K562 (cell line): ENCODE measurements at regions not wholly inside any gene's neighbourhood (a gene's known extent, or its start where the extent isn't known, plus 50 kb on each side); places are given as distances from the start of the nearest gene placed in this dataset.

Experiments
- ATAC-seq: fragments of 200-7000 bp; cut with Tn5 transposase; 3 replicates; pipeline ENCODE4 v1.9.1; 2020; ENCODE audit warnings: moderate library complexity
- BruUV-seq: library from RNA; stranded (reverse); fragments of 400-500 nt; replicated peaks from 2 replicates; lab custom pipeline; 2021; lab: Mats Ljungman, UMichigan
- CTCF ChIA-PET: fragments of 300-600 bp; formaldehyde crosslinking; extraction: SDS; loops from one replicate; lab custom pipeline; 2021; ENCODE audit warnings: low intra/inter-chr PET ratio; lab: Yijun Ruan, JAX
- POLR2A ChIA-PET: fragments of 300-600, 350-650 bp; sonication (Branson Sonifier 250); formaldehyde crosslinking; extraction: SDS; loops from one replicate; lab custom pipeline; 2021; ENCODE audit warnings: antibody characterized with exemption, inconsistent platforms; lab: Yijun Ruan, JAX
- DNase-seq, 4 experiments: peaks; one replicate each; pipeline versions ENCODE4 v3.0.0 to v3.0.0-alpha.2; 2011 to 2018; ENCODE audit warnings: low spot score in 3 of 4, mixed read lengths in 3 of 4; ENCODE audit errors: extremely low read depth in 1 of 4
- FAIRE-seq: peaks from 2 replicates; lab custom pipeline; 2011; peaks lifted over from hg19 to GRCh38; lab: Jason Lieb, UNC
- H2AFZ ChIP-seq: 2 replicates; pipeline ENCODE4 v1.6.0; 2011; ENCODE audit warnings: low read depth, low read length, control low read depth, inconsistent platforms
- H3K27ac ChIP-seq: fragments of 200-600 bp; 3 replicates; pipeline ENCODE4 v1.8.0; 2011; ENCODE audit warnings: low read depth, mild to moderate bottlenecking, control low read depth, inconsistent platforms, low read length, moderate library complexity, mixed read lengths; ENCODE audit errors: extremely low read depth
- H3K27me3 ChIP-seq, 2 experiments: fragments of 300-600 bp in 1 of 2; 2 replicates in 1 of 2; 3 replicates in 1 of 2; pipeline versions ENCODE4 v1.6.0 to v1.8.0; 2011; ENCODE audit warnings: inconsistent platforms in 2 of 2, low read length in 2 of 2, mild to moderate bottlenecking in 1 of 2, mixed read lengths in 1 of 2, moderate library complexity in 1 of 2; ENCODE audit not compliant: control insufficient read depth in 2 of 2, insufficient read depth in 2 of 2
- H3K36me3 ChIP-seq: fragments of 300-600 bp; 3 replicates; pipeline ENCODE4 v1.8.0; 2011; ENCODE audit warnings: mild to moderate bottlenecking, low read length, inconsistent platforms; ENCODE audit not compliant: control insufficient read depth, insufficient read depth
- H3K4me1 ChIP-seq, 2 experiments: fragments of 200-600 bp in 1 of 2; replicated peaks in 1 of 2; 2 replicates in 1 of 2; 3 replicates in 1 of 2; pipeline versions ENCODE4 v1.5.1 to v1.8.0; 2011; ENCODE audit warnings: inconsistent platforms in 2 of 2, low read length in 2 of 2, mild to moderate bottlenecking in 1 of 2, mixed read lengths in 1 of 2, moderate library complexity in 1 of 2; ENCODE audit not compliant: control insufficient read depth in 2 of 2, insufficient read depth in 2 of 2
- H3K4me2 ChIP-seq: 2 replicates; pipeline ENCODE4 v1.6.1; 2011; ENCODE audit warnings: low read length, control low read depth, inconsistent platforms, mixed read lengths; ENCODE audit not compliant: insufficient read depth
- H3K4me3 ChIP-seq: fragments of 200-600 bp; sonication (generic), shearing (Covaris generic); 2 replicates; pipeline ENCODE4 v1.5.1; 2016; ENCODE audit warnings: control low read depth, inconsistent platforms
- H3K79me2 ChIP-seq: fragments of 200-600 bp; 3 replicates; pipeline ENCODE4 v1.8.0; 2011; ENCODE audit warnings: low read length, inconsistent platforms; ENCODE audit not compliant: control insufficient read depth, insufficient read depth
- H3K9ac ChIP-seq, 2 experiments: 2 replicates each; pipeline versions ENCODE4 v1.6.0 to v1.6.1; 2011; ENCODE audit warnings: low read depth in 2 of 2, low read length in 2 of 2, control low read depth in 1 of 2, inconsistent platforms in 1 of 2, mild to moderate bottlenecking in 1 of 2, mixed read lengths in 1 of 2; ENCODE audit not compliant: insufficient read depth in 1 of 2
- H3K9me1 ChIP-seq: one replicate; pipeline ENCODE4 v1.6.0; 2011; ENCODE audit warnings: inconsistent platforms, mild to moderate bottlenecking, low read length, moderate library complexity; ENCODE audit not compliant: control insufficient read depth, insufficient read depth
- H3K9me3 ChIP-seq: replicated peaks from 2 replicates; pipeline ENCODE4 v1.5.1; 2011; ENCODE audit warnings: low read depth, low read length, inconsistent platforms; ENCODE audit not compliant: control insufficient read depth, insufficient read depth
- H4K20me1 ChIP-seq: replicated peaks from 2 replicates; pipeline ENCODE4 v1.6.1; 2011; ENCODE audit warnings: low read length, inconsistent platforms, mixed read lengths; ENCODE audit not compliant: control insufficient read depth, insufficient read depth
- CBFA2T3 ChIP-seq: fragments of 450-650 bp; IDR thresholded peaks from 2 replicates; pipeline ENCODE4 v1.6.1; 2017
- MXI1 ChIP-seq: IDR thresholded peaks from 2 replicates; pipeline ENCODE4 v1.6.1; 2011; ENCODE audit warnings: low read depth, mild to moderate bottlenecking, improper control_type of control experiment, low read length
- NFE2L1 ChIP-seq: fragments of 450-650 bp; IDR thresholded peaks from 2 replicates; pipeline ENCODE4 v1.6.1; 2016; ENCODE audit warnings: missing genetic modification characterization, low read depth, mild to moderate bottlenecking, missing compliant biosample characterization, moderate library complexity, borderline replicate concordance
- PHF8 ChIP-seq: fragments of 200-600 bp; sonication (generic); IDR thresholded peaks from 2 replicates; pipeline ENCODE4 v1.6.1; 2012; ENCODE audit warnings: mixed run types, mild to moderate bottlenecking, inconsistent platforms, low read length, moderate library complexity, borderline replicate concordance
- RAD51 ChIP-seq: fragments of 450-650 bp; IDR thresholded peaks from 2 replicates; pipeline ENCODE4 v1.7.1; 2016; ENCODE audit warnings: low read depth, mild to moderate bottlenecking, borderline replicate concordance
- RB1 ChIP-seq: fragments of 450-650 bp; IDR thresholded peaks from 2 replicates; pipeline ENCODE4 v1.6.1; 2017; ENCODE audit warnings: low read depth, mild to moderate bottlenecking
- SMARCB1 ChIP-seq: IDR thresholded peaks from 2 replicates; pipeline ENCODE4 v1.6.1; 2011; ENCODE audit warnings: improper control_type of control experiment, low read depth; ENCODE audit not compliant: insufficient read length
- TCF3 ChIP-seq: sonication (generic); formaldehyde crosslinking; IDR thresholded peaks from 2 replicates; pipeline ENCODE4 v1.4.0; 2020; ENCODE audit warnings: mild to moderate bottlenecking, missing genetic modification reagents
- WGBS: fragments of 100-300 bp; shearing (Covaris generic); methylation state at CpG from one replicate; pipeline ENCODE4 v1.1.6; 2016; ENCODE audit warnings: low coverage, mixed read lengths; ENCODE audit not compliant: insufficient coverage; ENCODE audit errors: missing lambda C conversion rate; 5-methylcytosine and 5-hydroxymethylcytosine counted together
- in situ Hi-C: fragments of 300-500 bp; cut with MboI; formaldehyde crosslinking; loops from 4 replicates; pipeline ENCODE4 v1.15.0; 2018; ENCODE audit warnings: inconsistent platforms, mixed read lengths
- intact Hi-C: fragments of 100-400 bp; cut with micrococcal nuclease; formaldehyde crosslinking; loops from 2 replicates; pipeline ENCODE4 v1.14.2; 2022
- TF ChIP-seq, protein P1 (sequence below): fragments of 450-650 bp; formaldehyde crosslinking; IDR thresholded peaks from 2 replicates; pipeline ENCODE4 v1.4.0; 2020; ENCODE audit warnings: mild to moderate bottlenecking, mixed read lengths
- TF ChIP-seq, protein P2 (sequence below), 3 experiments: fragments of 200-800 bp in 1 of 3; fragments of 250-450 bp in 1 of 3; fragments of 450-650 bp in 1 of 3; sonication (Bioruptor Pico) in 1 of 3; sonication (Bioruptor generic) in 1 of 3; formaldehyde crosslinking in 1 of 3; IDR thresholded peaks; 2 replicates each; pipeline versions ENCODE4 v1.6.1 to v1.8.0; 2016 to 2022; ENCODE audit warnings: mild to moderate bottlenecking in 2 of 3, missing genetic modification characterization in 2 of 3, missing compliant biosample characterization in 1 of 3, moderate library complexity in 1 of 3

DNA sequence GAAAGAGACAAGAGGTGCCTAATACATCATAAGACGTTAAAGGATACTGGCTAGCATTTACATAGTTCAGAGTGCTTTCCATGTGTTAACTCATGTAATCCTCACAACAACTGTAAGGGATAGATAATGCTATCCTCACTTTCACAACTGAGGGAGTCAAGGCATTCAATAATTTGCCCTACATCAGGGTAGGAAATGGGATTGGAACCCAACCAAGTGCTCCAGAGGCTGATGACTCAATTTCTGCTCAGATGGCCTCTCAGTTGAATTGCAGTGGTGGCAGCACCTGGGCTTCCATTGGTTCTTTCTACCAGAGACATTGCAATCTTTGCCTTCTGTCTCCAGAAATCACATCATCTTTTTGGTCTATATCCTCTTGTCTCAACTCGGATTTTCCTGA, 232.9 kb downstream of the ETS1 start:
- intact Hi-C loops = no loop called here
- no peak for FAIRE-seq
- no peak overlapping the region for H3K4me2 ChIP-seq

DNA sequence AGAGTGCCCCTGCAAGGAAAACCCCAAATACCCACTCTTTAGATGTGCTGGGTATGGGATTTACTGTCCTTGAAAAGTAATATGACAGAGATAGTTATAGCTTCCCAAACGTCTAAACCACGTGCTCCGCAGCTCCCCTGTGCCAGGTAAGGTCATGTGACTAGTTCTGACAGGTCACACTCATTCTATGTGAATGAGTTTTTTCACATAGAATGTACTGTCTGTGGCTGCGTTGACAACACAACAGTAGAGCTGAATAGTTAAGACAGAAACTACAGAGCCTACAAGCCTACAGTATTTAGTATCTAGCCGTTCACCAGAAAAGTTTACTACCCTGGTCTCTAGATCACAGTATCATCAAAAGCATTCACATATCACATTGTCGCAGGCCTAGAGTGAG, 236.2 kb downstream of the ETS1 start:
- Histone ChIP-seq H3K27ac (no peak overlapping the region), H3K27me3 (no peaks in the 10 kb centered on the region), H3K4me2 (no peak overlapping the region), H4K20me1 (no peaks in the 10 kb centered on the region), H2AFZ (no peak overlapping the region), H3K36me3 (no peaks in the 10 kb centered on the region), H3K4me1 (no peaks in the 10 kb centered on the region), H3K79me2 (no peaks in the 10 kb centered on the region), H3K9me3 (no peaks in the 10 kb centered on the region; the same call in 1 of the 2 replicates), H3K4me3 (no peak overlapping the region), H3K9me1 (no peaks in the 10 kb centered on the region), H3K9ac (no peak overlapping the region)
- FAIRE-seq (no peak), DNase-seq (no peak), ATAC-seq (no peak)
- ChIA-PET POLR2A (no interaction called here), CTCF (no interaction called here)
- no TSS peak for BruUV-seq
- 0% methylated on average over 6 of the region's 6 CpGs for WGBS
- TF ChIP-seq RAD51 = no peak
- TF ChIP-seq PHF8 = no peak
- TF ChIP-seq CBFA2T3 = no peak
- TF ChIP-seq, protein P1, sequence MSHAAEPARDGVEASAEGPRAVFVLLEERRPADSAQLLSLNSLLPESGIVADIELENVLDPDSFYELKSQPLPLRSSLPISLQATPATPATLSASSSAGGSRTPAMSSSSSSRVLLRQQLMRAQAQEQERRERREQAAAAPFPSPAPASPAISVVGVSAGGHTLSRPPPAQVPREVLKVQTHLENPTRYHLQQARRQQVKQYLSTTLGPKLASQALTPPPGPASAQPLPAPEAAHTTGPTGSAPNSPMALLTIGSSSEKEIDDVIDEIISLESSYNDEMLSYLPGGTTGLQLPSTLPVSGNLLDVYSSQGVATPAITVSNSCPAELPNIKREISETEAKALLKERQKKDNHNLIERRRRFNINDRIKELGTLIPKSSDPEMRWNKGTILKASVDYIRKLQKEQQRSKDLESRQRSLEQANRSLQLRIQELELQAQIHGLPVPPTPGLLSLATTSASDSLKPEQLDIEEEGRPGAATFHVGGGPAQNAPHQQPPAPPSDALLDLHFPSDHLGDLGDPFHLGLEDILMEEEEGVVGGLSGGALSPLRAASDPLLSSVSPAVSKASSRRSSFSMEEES (CRISPR knock-in tag) = peak; percentile 79
- TF ChIP-seq TCF3 (CRISPR knock-in tag) = no peak
- TF ChIP-seq, protein P2, sequence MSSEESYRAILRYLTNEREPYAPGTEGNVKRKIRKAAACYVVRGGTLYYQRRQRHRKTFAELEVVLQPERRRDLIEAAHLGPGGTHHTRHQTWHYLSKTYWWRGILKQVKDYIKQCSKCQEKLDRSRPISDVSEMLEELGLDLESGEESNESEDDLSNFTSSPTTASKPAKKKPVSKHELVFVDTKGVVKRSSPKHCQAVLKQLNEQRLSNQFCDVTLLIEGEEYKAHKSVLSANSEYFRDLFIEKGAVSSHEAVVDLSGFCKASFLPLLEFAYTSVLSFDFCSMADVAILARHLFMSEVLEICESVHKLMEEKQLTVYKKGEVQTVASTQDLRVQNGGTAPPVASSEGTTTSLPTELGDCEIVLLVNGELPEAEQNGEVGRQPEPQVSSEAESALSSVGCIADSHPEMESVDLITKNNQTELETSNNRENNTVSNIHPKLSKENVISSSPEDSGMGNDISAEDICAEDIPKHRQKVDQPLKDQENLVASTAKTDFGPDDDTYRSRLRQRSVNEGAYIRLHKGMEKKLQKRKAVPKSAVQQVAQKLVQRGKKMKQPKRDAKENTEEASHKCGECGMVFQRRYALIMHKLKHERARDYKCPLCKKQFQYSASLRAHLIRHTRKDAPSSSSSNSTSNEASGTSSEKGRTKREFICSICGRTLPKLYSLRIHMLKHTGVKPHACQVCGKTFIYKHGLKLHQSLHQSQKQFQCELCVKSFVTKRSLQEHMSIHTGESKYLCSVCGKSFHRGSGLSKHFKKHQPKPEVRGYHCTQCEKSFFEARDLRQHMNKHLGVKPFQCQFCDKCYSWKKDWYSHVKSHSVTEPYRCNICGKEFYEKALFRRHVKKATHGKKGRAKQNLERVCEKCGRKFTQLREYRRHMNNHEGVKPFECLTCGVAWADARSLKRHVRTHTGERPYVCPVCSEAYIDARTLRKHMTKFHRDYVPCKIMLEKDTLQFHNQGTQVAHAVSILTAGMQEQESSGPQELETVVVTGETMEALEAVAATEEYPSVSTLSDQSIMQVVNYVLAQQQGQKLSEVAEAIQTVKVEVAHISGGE (CRISPR knock-in tag; IDR thresholded peaks at IDR 0.05) = no peak
- in situ Hi-C loops = no loop called here
- intact Hi-C loops = no loop called here

More for the DNA sequence above, 232.9 kb downstream of the ETS1 start:
- ChIA-PET CTCF (no interaction called here), POLR2A (interaction anchor here (0.6 kb wide), 1 partner anchor 32 kb away, joined by 3 read pairs; no protein-coding TSS in a partner anchor)
- H3K9ac ChIP-seq = no peak overlapping the region
- no peaks in the 10 kb centered on the region for H3K36me3 ChIP-seq
- H3K27me3 ChIP-seq = no peaks in the 10 kb centered on the region
- no peak overlapping the region for H2AFZ ChIP-seq
- no peaks in the 10 kb centered on the region for H4K20me1 ChIP-seq
- H3K9me3 ChIP-seq = no peaks in the 10 kb centered on the region; the same call in 1 of the 2 replicates
- H3K79me2 ChIP-seq = no peaks in the 10 kb centered on the region
- H3K4me3 ChIP-seq = no peak overlapping the region
- H3K4me1 ChIP-seq = no peaks in the 10 kb centered on the region
- in situ Hi-C loops = no loop called here
- BruUV-seq = no TSS peak
- no peaks in the 10 kb centered on the region for H3K9me1 ChIP-seq
- TF ChIP-seq TCF3 (CRISPR knock-in tag) (peak; percentile 28; the same call in 1 of the 2 replicates), NFE2L1 (tag) (no peak), SMARCB1 (no peak), MXI1 (no peak), RB1 (no peak)
- TF ChIP-seq, all 486 proteins: peak for 1
- WGBS = 3% methylated on average over 2 of the region's 2 CpGs
- no peak overlapping the region for H3K27ac ChIP-seq
- DNase-seq (no peak), ATAC-seq (no peak)
